HEK293 (cell line): ENCODE measurements at regions not wholly inside any gene's neighbourhood (a gene's known extent, or its start where the extent isn't known, plus 50 kb on each side); places are given as distances from the start of the nearest gene placed in this dataset.

Experiments
- CTCF ChIA-PET: fragments of 350-600 bp; formaldehyde crosslinking; extraction: SDS; loops from one replicate; lab custom pipeline; 2021; ENCODE audit warnings: antibody characterized with exemption; lab: Yijun Ruan, JAX
- POLR2A ChIA-PET: fragments of 300-600 bp; formaldehyde crosslinking; extraction: SDS; loops from one replicate; lab custom pipeline; 2020; ENCODE audit warnings: antibody characterized with exemption, inconsistent platforms; lab: Yijun Ruan, JAX
- H3K27ac ChIP-seq: fragments of 200-500 bp; sonication (Bioruptor generic); 2 replicates; pipeline ENCODE4 v1.5.1; 2014; ENCODE audit warnings: low read depth, low read length, control low read depth, inconsistent platforms; ENCODE audit errors: extremely low read depth
- H3K36me3 ChIP-seq, 2 experiments: fragments of 200-500 bp in 1 of 2; sonication (Bioruptor generic) in 1 of 2; 1 replicate in 1 of 2; 2 replicates in 1 of 2; pipeline ENCODE4 v1.5.1; 2014 to 2017; ENCODE audit warnings: inconsistent platforms in 2 of 2, low read length in 2 of 2; ENCODE audit not compliant: control insufficient read depth in 2 of 2, insufficient read depth in 1 of 2
- H3K4me1 ChIP-seq: fragments of 200-500 bp; sonication (Bioruptor generic); 2 replicates; pipeline ENCODE4 v1.5.1; 2014; ENCODE audit warnings: mild to moderate bottlenecking, low read length, inconsistent platforms; ENCODE audit not compliant: control insufficient read depth, insufficient read depth
- H3K4me3 ChIP-seq: 2 replicates; pipeline ENCODE4 v1.5.1; 2011; ENCODE audit warnings: low read depth, mild to moderate bottlenecking, control low read depth, low read length, moderate library complexity
- H3K9me3 ChIP-seq: fragments of 200-500 bp; sonication (Bioruptor generic); 2 replicates; pipeline ENCODE4 v1.5.1; 2014; ENCODE audit warnings: low read depth, low read length, inconsistent platforms; ENCODE audit not compliant: control insufficient read depth, insufficient read depth
- BCL11B ChIP-seq: fragments of 450-650 bp; formaldehyde crosslinking; IDR thresholded peaks from 2 replicates; pipeline ENCODE4 v1.5.1; 2016; ENCODE audit warnings: low read depth, missing biosample characterization, missing genetic modification characterization
- FEZF1 ChIP-seq: fragments of 450-650 bp; formaldehyde crosslinking; IDR thresholded peaks from 2 replicates; pipeline ENCODE4 v1.5.1; 2016; ENCODE audit warnings: missing biosample characterization, missing genetic modification characterization
- KLF8 ChIP-seq: fragments of 450-650 bp; formaldehyde crosslinking; IDR thresholded peaks from 2 replicates; pipeline ENCODE4 v1.5.1; 2016; ENCODE audit warnings: missing biosample characterization, missing genetic modification characterization
- PATZ1 ChIP-seq: fragments of 450-650 bp; formaldehyde crosslinking; IDR thresholded peaks from 2 replicates; pipeline ENCODE4 v1.5.1; 2016; ENCODE audit warnings: missing biosample characterization, missing genetic modification characterization
- SCRT1 ChIP-seq: fragments of 450-650 bp; formaldehyde crosslinking; IDR thresholded peaks from 2 replicates; pipeline ENCODE4 v1.5.1; 2016; ENCODE audit warnings: missing biosample characterization, missing genetic modification characterization, borderline replicate concordance
- TRIM28 ChIP-seq: IDR thresholded peaks from 2 replicates; pipeline ENCODE4 v1.6.1; 2011; ENCODE audit warnings: low read length, control low read depth, borderline replicate concordance
- ZBTB20 ChIP-seq: fragments of 450-650 bp; formaldehyde crosslinking; IDR thresholded peaks from 2 replicates; pipeline ENCODE4 v1.5.1; 2016; ENCODE audit warnings: missing biosample characterization, missing genetic modification characterization
- ZBTB8A ChIP-seq: fragments of 450-650 bp; formaldehyde crosslinking; IDR thresholded peaks from 2 replicates; pipeline ENCODE4 v1.5.1; 2016; ENCODE audit warnings: missing biosample characterization, missing genetic modification characterization
- ZNF266 ChIP-seq: fragments of 450-650 bp; formaldehyde crosslinking; IDR thresholded peaks from 2 replicates; pipeline ENCODE4 v1.5.1; 2016; ENCODE audit warnings: missing biosample characterization, missing genetic modification characterization, low read depth
- ZNF280C ChIP-seq: fragments of 450-650 bp; formaldehyde crosslinking; IDR thresholded peaks from 2 replicates; pipeline ENCODE4 v1.5.1; 2016; ENCODE audit warnings: missing biosample characterization, missing genetic modification characterization
- ZNF302 ChIP-seq: fragments of 450-650 bp; formaldehyde crosslinking; IDR thresholded peaks from 2 replicates; pipeline ENCODE4 v1.5.1; 2016; ENCODE audit warnings: missing biosample characterization, missing genetic modification characterization, low read depth
- ZNF629 ChIP-seq: fragments of 450-650 bp; formaldehyde crosslinking; IDR thresholded peaks from 2 replicates; pipeline ENCODE4 v1.5.1; 2017; ENCODE audit warnings: missing biosample characterization, missing genetic modification characterization
- ZNF707 ChIP-seq: fragments of 450-650 bp; formaldehyde crosslinking; IDR thresholded peaks from 2 replicates; pipeline ENCODE4 v1.5.1; 2016; ENCODE audit warnings: missing biosample characterization, missing genetic modification characterization
- ZNF792 ChIP-seq: fragments of 450-650 bp; formaldehyde crosslinking; IDR thresholded peaks from 2 replicates; pipeline ENCODE4 v1.5.1; 2016; ENCODE audit warnings: missing biosample characterization, missing genetic modification characterization
- TF ChIP-seq, protein P1 (sequence below): fragments of 450-650 bp; formaldehyde crosslinking; IDR thresholded peaks from 2 replicates; pipeline ENCODE4 v1.5.1; 2016; ENCODE audit warnings: missing biosample characterization, missing genetic modification characterization
- TF ChIP-seq, protein P2 (sequence below): fragments of 450-650 bp; IDR thresholded peaks from 2 replicates; pipeline ENCODE4 v1.5.1; 2018; ENCODE audit warnings: missing biosample characterization, missing genetic modification characterization

DNA sequence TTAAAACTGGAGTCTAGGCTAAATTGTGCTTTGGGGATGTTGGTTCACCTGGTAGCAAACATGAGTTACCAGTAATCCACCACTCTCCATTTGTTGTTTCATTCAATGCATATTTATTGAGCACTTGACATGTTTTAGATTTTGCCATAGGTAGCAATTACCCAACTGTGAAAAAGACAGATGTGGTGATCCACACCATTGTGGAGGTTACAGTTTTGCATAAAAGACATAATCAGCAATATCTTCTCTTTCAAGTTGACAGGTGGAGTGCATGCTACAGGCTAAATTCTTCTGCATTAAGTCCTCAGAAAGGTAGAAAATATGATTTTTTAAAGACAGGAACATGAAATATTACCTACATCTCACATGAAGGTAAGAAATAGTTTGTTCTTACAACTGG is 143.0 kb upstream of the TSHZ2 start:
- Histone ChIP-seq H3K4me1 (no peaks in the 10 kb centered on the region), H3K36me3 (no peaks in the 10 kb centered on the region), H3K27ac (no peak overlapping the region), H3K4me3 (no peak overlapping the region), H3K9me3 (no peaks in the 10 kb centered on the region)
- no peak for TF ChIP-seq PATZ1 (tag by site-specific recombination)
- TF ChIP-seq KLF8 (tag by site-specific recombination), result no peak
- no peak for TF ChIP-seq SCRT1 (tag by site-specific recombination)
- TF ChIP-seq ZNF266 (tag by site-specific recombination), result no peak
- no peak for TF ChIP-seq ZNF629 (tag by site-specific recombination)
- TF ChIP-seq TRIM28, result no peak
- TF ChIP-seq, protein P1, sequence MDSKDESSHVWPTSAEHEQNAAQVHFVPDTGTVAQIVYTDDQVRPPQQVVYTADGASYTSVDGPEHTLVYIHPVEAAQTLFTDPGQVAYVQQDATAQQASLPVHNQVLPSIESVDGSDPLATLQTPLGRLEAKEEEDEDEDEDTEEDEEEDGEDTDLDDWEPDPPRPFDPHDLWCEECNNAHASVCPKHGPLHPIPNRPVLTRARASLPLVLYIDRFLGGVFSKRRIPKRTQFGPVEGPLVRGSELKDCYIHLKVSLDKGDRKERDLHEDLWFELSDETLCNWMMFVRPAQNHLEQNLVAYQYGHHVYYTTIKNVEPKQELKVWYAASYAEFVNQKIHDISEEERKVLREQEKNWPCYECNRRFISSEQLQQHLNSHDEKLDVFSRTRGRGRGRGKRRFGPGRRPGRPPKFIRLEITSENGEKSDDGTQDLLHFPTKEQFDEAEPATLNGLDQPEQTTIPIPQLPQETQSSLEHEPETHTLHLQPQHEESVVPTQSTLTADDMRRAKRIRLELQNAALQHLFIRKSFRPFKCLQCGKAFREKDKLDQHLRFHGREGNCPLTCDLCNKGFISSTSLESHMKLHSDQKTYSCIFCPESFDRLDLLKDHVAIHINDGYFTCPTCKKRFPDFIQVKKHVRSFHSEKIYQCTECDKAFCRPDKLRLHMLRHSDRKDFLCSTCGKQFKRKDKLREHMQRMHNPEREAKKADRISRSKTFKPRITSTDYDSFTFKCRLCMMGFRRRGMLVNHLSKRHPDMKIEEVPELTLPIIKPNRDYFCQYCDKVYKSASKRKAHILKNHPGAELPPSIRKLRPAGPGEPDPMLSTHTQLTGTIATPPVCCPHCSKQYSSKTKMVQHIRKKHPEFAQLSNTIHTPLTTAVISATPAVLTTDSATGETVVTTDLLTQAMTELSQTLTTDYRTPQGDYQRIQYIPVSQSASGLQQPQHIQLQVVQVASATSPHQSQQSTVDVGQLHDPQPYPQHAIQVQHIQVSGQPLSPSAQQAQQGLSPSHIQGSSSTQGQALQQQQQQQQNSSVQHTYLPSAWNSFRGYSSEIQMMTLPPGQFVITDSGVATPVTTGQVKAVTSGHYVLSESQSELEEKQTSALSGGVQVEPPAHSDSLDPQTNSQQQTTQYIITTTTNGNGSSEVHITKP (tag by site-specific recombination), result no peak
- TF ChIP-seq ZNF792 (tag by site-specific recombination), result no peak
- no peak for TF ChIP-seq ZBTB8A (tag by site-specific recombination)
- no peak for TF ChIP-seq BCL11B (tag by site-specific recombination)
- TF ChIP-seq ZNF280C (tag by site-specific recombination), result no peak
- no peak for TF ChIP-seq ZNF302 (tag by site-specific recombination)
- TF ChIP-seq, protein P2, sequence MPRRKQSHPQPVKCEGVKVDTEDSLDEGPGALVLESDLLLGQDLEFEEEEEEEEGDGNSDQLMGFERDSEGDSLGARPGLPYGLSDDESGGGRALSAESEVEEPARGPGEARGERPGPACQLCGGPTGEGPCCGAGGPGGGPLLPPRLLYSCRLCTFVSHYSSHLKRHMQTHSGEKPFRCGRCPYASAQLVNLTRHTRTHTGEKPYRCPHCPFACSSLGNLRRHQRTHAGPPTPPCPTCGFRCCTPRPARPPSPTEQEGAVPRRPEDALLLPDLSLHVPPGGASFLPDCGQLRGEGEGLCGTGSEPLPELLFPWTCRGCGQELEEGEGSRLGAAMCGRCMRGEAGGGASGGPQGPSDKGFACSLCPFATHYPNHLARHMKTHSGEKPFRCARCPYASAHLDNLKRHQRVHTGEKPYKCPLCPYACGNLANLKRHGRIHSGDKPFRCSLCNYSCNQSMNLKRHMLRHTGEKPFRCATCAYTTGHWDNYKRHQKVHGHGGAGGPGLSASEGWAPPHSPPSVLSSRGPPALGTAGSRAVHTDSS (tag by site-specific recombination), result no peak
- no peak for TF ChIP-seq FEZF1
- ChIA-PET CTCF (no interaction called here), POLR2A (no interaction called here)

GRCh38 chr20:52828199-52828598 is 144.0 kb upstream of the TSHZ2 start:
- no peaks in the 10 kb centered on the region for H3K36me3 ChIP-seq
- H3K9me3 ChIP-seq, result no peaks in the 10 kb centered on the region
- ChIA-PET CTCF (no interaction called here), POLR2A (no interaction called here)
- no peak for TF ChIP-seq ZNF707 (tag by site-specific recombination)
- TF ChIP-seq ZBTB20 (tag by site-specific recombination), result no peak
- no peak overlapping the region for H3K4me3 ChIP-seq
- no peak overlapping the region for H3K27ac ChIP-seq
- no peaks in the 10 kb centered on the region for H3K4me1 ChIP-seq
